ENCODE measurements at regions not wholly inside any gene's neighbourhood (a gene's known extent, or its start where the extent isn't known, plus 50 kb on each side); places are given as distances from the start of the nearest gene placed in this dataset.

DNA sequence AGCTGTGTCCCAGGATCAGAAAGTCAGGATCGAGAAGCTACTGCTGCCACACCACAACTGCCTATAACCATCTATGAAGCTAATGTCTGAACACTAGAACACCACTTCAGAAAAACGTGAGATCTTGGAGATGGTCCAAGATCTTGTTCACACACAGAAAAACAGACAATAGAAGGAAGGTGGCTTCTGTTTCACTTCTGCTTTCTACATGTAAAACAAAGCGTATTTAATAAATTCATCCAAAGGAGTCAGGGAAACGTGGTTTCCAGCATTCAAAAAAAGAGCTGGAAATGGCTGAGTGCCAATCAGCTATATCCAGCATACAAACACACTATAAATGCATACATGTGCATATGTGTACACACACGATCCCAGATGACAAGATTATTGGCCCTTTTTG is 70.2 kb upstream of the CCDC71L start:
- TF ChIP-seq, protein P1, sequence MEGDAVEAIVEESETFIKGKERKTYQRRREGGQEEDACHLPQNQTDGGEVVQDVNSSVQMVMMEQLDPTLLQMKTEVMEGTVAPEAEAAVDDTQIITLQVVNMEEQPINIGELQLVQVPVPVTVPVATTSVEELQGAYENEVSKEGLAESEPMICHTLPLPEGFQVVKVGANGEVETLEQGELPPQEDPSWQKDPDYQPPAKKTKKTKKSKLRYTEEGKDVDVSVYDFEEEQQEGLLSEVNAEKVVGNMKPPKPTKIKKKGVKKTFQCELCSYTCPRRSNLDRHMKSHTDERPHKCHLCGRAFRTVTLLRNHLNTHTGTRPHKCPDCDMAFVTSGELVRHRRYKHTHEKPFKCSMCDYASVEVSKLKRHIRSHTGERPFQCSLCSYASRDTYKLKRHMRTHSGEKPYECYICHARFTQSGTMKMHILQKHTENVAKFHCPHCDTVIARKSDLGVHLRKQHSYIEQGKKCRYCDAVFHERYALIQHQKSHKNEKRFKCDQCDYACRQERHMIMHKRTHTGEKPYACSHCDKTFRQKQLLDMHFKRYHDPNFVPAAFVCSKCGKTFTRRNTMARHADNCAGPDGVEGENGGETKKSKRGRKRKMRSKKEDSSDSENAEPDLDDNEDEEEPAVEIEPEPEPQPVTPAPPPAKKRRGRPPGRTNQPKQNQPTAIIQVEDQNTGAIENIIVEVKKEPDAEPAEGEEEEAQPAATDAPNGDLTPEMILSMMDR (conservative IDR thresholded peaks at IDR 0.05), result no peak
- TF ChIP-seq ZFX (IDR thresholded peaks at IDR 0.05), result no peak
